Common myeloid progenitor, CD34-positive (primary cell): ENCODE measurements at regions not wholly inside any gene's neighbourhood (a gene's known extent, or its start where the extent isn't known, plus 50 kb on each side); places are given as distances from the start of the nearest gene placed in this dataset.
"Not testable (repeated sequence)": the region's sequence is repeated elsewhere in the genome, so short reads cannot be mapped to it uniquely, and the experiment has no call there.

Experiments used
- CTCF ChIA-PET: fragments of 350-600 bp; sonication (Branson Sonifier 250); formaldehyde crosslinking; loops from one replicate; lab custom pipeline; 2021; ENCODE audit warnings: antibody characterized with exemption; lab: Charles Lee
- POLR2A ChIA-PET: fragments of 350-600 bp; sonication (Branson Sonifier 250); formaldehyde crosslinking; loops from one replicate; lab custom pipeline; 2021; ENCODE audit warnings: antibody characterized with exemption; lab: Charles Lee
- DNase-seq, 3 donors: peaks; one replicate each; pipeline versions ENCODE4 v3.0.0 to v3.0.0-alpha.2; 2013
- H3K27ac ChIP-seq, 2 experiments: 1 replicate in 1 of 2; 2 replicates in 1 of 2; pipeline ENCODE4 v1.7.0; 2013; ENCODE audit warnings: inconsistent platforms in 2 of 2, low read length in 2 of 2, mild to moderate bottlenecking in 2 of 2, low read depth in 1 of 2, moderate library complexity in 1 of 2; ENCODE audit not compliant: severe bottlenecking in 2 of 2, insufficient read depth in 1 of 2, poor library complexity in 1 of 2
- H3K27me3 ChIP-seq, 5 experiments: replicated peaks in 2 of 5; 1 replicate in 3 of 5; 2 replicates in 2 of 5; pipeline versions ENCODE4 v1.6.1 to v1.7.0; 2013; ENCODE audit warnings: low read length in 4 of 5, mild to moderate bottlenecking in 2 of 5, moderate library complexity in 2 of 5, inconsistent platforms in 1 of 5; ENCODE audit not compliant: insufficient read depth in 5 of 5, control insufficient read depth in 4 of 5
- H3K36me3 ChIP-seq, 4 experiments: 1 replicate in 2 of 4; 2 replicates in 2 of 4; pipeline versions ENCODE4 v1.6.1 to v1.7.0; 2013; ENCODE audit warnings: low read length in 3 of 4, control low read depth in 1 of 4, mild to moderate bottlenecking in 1 of 4; ENCODE audit not compliant: control insufficient read depth in 4 of 4, insufficient read depth in 4 of 4
- H3K4me1 ChIP-seq, 4 experiments: 1 replicate in 3 of 4; 2 replicates in 1 of 4; pipeline versions ENCODE4 v1.6.1 to v1.7.1; 2013; ENCODE audit warnings: low read length in 3 of 4, mild to moderate bottlenecking in 3 of 4, control low read depth in 1 of 4, inconsistent platforms in 1 of 4, moderate library complexity in 1 of 4; ENCODE audit not compliant: control insufficient read depth in 4 of 4, insufficient read depth in 4 of 4; ENCODE audit errors: control extremely low read depth in 1 of 4
- H3K4me3 ChIP-seq, 7 experiments: 1 replicate in 4 of 7; 2 replicates in 3 of 7; pipeline versions ENCODE4 v1.5.1 to v1.7.0; 2013; ENCODE audit warnings: mild to moderate bottlenecking in 7 of 7, low read length in 6 of 7, moderate library complexity in 6 of 7, inconsistent platforms in 2 of 7, low read depth in 2 of 7, control low read depth in 1 of 7; ENCODE audit not compliant: insufficient read depth in 4 of 7, control insufficient read depth in 1 of 7; ENCODE audit errors: extremely low read depth in 1 of 7
- H3K9me3 ChIP-seq, 5 experiments: 1 replicate in 4 of 5; 2 replicates in 1 of 5; pipeline versions ENCODE4 v1.6.1 to v1.7.1; 2013; ENCODE audit warnings: low read length in 4 of 5, mild to moderate bottlenecking in 2 of 5, inconsistent platforms in 1 of 5, low read depth in 1 of 5, moderate library complexity in 1 of 5; ENCODE audit not compliant: control insufficient read depth in 4 of 5, insufficient read depth in 2 of 5; ENCODE audit errors: control extremely low read depth in 1 of 5
- WGBS: methylation state at CpG from one replicate; pipeline ENCODE4 v1.1.5; 2013; ENCODE audit not compliant: insufficient coverage; 5-methylcytosine and 5-hydroxymethylcytosine counted together

GRCh38 chr6:86148586-86148985 is 505.9 kb upstream of the SYNCRIP start:
- DNase-seq = no peak
- ChIA-PET POLR2A (no interaction called here), CTCF (no interaction called here)
- Histone ChIP-seq H3K4me1 (no peaks in the 10 kb centered on the region), H3K36me3 (no peaks in the 10 kb centered on the region), H3K4me3 (no peak overlapping the region), H3K27ac (no peak overlapping the region), H3K27me3 (no peaks in the 10 kb centered on the region), H3K9me3 (no peaks in the 10 kb centered on the region)
- WGBS = 90% methylated on average over 7 of the region's 7 CpGs

DNA sequence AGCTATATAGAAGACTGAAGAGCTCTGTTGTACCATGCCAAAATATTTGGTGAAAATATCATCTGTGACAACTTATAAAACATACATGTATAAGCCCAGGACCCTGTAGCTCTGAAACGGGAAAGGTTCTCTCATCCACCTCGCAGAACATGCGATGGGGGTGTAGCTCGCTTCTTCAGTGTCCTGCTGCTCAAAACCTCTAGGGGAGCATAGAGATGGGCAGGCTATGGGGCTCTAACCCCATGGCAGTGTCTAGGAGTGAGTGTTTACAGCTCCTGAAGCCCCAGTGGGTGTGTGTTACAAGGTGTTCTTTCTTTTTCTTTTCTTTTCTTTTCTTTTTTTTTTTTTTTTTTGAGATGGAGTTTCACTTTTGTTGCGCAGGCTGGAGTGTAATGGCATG is 505.2 kb upstream of the SYNCRIP start:
- ChIA-PET CTCF (interaction anchor here (1.0 kb wide), 1 partner anchor 20 kb away, joined by 3 read pairs; no protein-coding TSS in a partner anchor), POLR2A (interaction anchor here (0.6 kb wide), 1 partner anchor 51 kb away, joined by 8 read pairs; no protein-coding TSS in a partner anchor)
- Histone ChIP-seq H3K9me3 (no peaks in the 10 kb centered on the region), H3K36me3 (no peaks in the 10 kb centered on the region), H3K27ac (no peak overlapping the region), H3K4me3 (no peak overlapping the region), H3K27me3 (no peaks in the 10 kb centered on the region), H3K4me1 (no peaks in the 10 kb centered on the region)
- DNase-seq = no peak
- WGBS = 58% methylated on average over 3 of the region's 5 CpGs

DNA sequence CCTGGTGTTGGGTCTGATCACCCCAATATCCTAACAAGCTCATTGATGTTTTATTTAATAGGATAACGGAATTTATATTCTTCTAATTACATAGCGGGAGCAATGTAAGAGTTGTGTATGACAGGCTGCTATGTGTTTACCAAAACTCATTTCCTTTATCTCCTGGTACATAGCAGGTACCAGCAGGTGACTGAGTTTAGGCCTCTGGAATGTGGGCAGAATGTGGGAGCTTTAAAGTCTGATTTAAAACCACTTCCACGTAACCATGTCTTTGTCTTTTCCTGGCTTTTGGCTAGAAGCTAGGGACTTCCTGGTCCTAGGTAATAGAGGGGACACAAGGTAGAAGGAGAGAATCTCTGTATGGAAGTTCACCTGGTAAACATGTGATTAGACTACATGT is 504.6 kb upstream of the SYNCRIP start:
- no peak overlapping the region for H3K4me3 ChIP-seq
- WGBS = 100% methylated on average over 1 of the region's 3 CpGs
- H3K27me3 ChIP-seq = no peaks in the 10 kb centered on the region
- no peaks in the 10 kb centered on the region for H3K4me1 ChIP-seq
- no peaks in the 10 kb centered on the region for H3K36me3 ChIP-seq
- POLR2A ChIA-PET = interaction anchor here (0.6 kb wide), 1 partner anchor 50 kb away, joined by 8 read pairs; no protein-coding TSS in a partner anchor
- CTCF ChIA-PET = interaction anchor here (1.0 kb wide), 1 partner anchor 21 kb away, joined by 3 read pairs; no protein-coding TSS in a partner anchor
- H3K27ac ChIP-seq = no peak overlapping the region
- DNase-seq = no peak
- no peaks in the 10 kb centered on the region for H3K9me3 ChIP-seq

DNA sequence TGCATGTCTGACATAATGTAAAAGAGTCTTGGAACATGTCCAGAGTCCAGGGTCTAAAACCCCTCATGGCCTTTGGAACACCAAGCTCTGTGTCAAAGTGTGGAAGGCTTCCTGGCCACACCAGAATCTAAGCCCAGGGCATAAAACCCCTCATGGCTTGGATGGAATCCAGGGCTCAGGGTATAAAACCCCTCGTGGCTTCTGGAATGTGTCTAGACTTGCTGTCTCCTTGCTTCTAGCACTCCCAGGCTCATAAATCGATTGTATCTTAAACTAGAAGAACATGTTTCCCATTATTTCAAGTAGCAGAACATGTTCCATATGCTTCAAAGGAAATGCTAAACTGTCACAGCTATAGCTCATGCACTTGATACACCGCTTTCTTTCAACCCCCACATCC is 504.1 kb upstream of the SYNCRIP start:
- DNase-seq, H3K27ac ChIP-seq, POLR2A ChIA-PET, H3K4me3 ChIP-seq, H3K9me3 ChIP-seq, H3K4me1 ChIP-seq, H3K36me3 ChIP-seq, H3K27me3 ChIP-seq: not testable (repeated sequence)
- WGBS = 73% methylated on average over 3 of the region's 3 CpGs
- CTCF ChIA-PET = interaction anchor here (1.0 kb wide), 1 partner anchor 21 kb away, joined by 3 read pairs; no protein-coding TSS in a partner anchor

GRCh38 chr6:86142326-86142725 is 499.6 kb upstream of the SYNCRIP start:
- H3K36me3 ChIP-seq = no peaks in the 10 kb centered on the region
- POLR2A ChIA-PET = no interaction called here
- H3K4me3 ChIP-seq = no peak overlapping the region
- no peak for DNase-seq
- CTCF ChIA-PET = no interaction called here
- H3K27me3 ChIP-seq = no peaks in the 10 kb centered on the region
- H3K27ac ChIP-seq = no peak overlapping the region
- no peaks in the 10 kb centered on the region for H3K9me3 ChIP-seq
- no CpG with 5 or more reads among the region's 2 CpGs for whole genome bisulfite sequencing
- H3K4me1 ChIP-seq = no peaks in the 10 kb centered on the region

GRCh38 chr6:86128130-86128814 is 485.6 kb upstream of the SYNCRIP start:
- CTCF ChIA-PET = interaction anchor here (2.7 kb wide), 1 partner anchor 10 kb away, joined by 11 read pairs; no protein-coding TSS in a partner anchor
- no peaks in the 10 kb centered on the region for H3K36me3 ChIP-seq
- DNase-seq = no peak
- WGBS = 75% methylated on average over 1 of the region's 7 CpGs
- H3K4me3 ChIP-seq = no peak overlapping the region
- no peaks in the 10 kb centered on the region for H3K9me3 ChIP-seq
- no peaks in the 10 kb centered on the region for H3K27me3 ChIP-seq
- POLR2A ChIA-PET = interaction anchor here (0.6 kb wide), 1 partner anchor 22 kb away, joined by 3 read pairs; no protein-coding TSS in a partner anchor
- H3K27ac ChIP-seq = no peak overlapping the region
- H3K4me1 ChIP-seq = no peaks in the 10 kb centered on the region

DNA sequence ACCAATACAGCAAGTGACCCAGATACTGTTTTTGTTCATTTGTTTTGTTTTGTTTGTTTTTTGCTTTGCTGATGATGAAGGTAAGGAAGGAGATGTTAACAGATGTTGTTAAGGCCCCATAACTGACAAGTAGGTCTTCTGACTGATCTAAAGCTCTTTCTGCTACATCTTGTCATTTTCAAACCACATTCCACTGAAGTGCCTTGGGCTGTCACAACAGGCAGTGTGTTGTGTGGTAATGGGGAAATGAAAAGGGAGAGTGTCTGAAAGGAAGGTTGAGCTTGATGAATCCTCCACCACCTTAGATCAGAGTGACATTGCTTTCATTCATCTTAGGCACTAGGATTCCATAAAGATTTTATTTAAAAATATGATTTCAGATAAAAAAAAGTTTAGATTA is 479.4 kb upstream of the SYNCRIP start:
- POLR2A ChIA-PET = no interaction called here
- no peaks in the 10 kb centered on the region for H3K36me3 ChIP-seq
- no peak overlapping the region for H3K27ac ChIP-seq
- no peaks in the 10 kb centered on the region for H3K27me3 ChIP-seq
- no peaks in the 10 kb centered on the region for H3K9me3 ChIP-seq
- no peak overlapping the region for H3K4me3 ChIP-seq
- no peaks in the 10 kb centered on the region for H3K4me1 ChIP-seq
- DNase-seq = no peak
- CTCF ChIA-PET = no interaction called here
